Lower lobe of right lung (tissue), 2 donors: ENCODE measurements at regions not wholly inside any gene's neighbourhood (a gene's known extent, or its start where the extent isn't known, plus 50 kb on each side); places are given as distances from the start of the nearest gene placed in this dataset.
"Not testable (repeated sequence)": the region's sequence is repeated elsewhere in the genome, so short reads cannot be mapped to it uniquely, and the experiment has no call there.

ENCODE experiments used
- ATAC-seq, 2 donors: fragments of 200-7000 bp; cut with Tn5 transposase; one replicate each; pipeline ENCODE4 v1.9.1; 2020 to 2022; ENCODE audit warnings: mild to moderate bottlenecking in 2 of 2, moderate library complexity in 2 of 2
- DNase-seq: peaks from one replicate; pipeline ENCODE4 v3.0.0-alpha.2; 2020
- H3K27ac ChIP-seq: fragments of 200-600 bp; one replicate; pipeline ENCODE4 v1.8.0; 2022
- H3K27me3 ChIP-seq: fragments of 200-600 bp; one replicate; pipeline ENCODE4 v1.8.0; 2022; ENCODE audit warnings: low read depth
- H3K36me3 ChIP-seq: fragments of 200-600 bp; one replicate; pipeline ENCODE4 v1.8.0; 2022; ENCODE audit warnings: mild to moderate bottlenecking
- H3K4me1 ChIP-seq: fragments of 200-600 bp; one replicate; pipeline ENCODE4 v1.8.0; 2022
- H3K4me3 ChIP-seq: fragments of 200-600 bp; one replicate; pipeline ENCODE4 v1.8.0; 2022; ENCODE audit warnings: mild to moderate bottlenecking
- H3K9me3 ChIP-seq: fragments of 200-600 bp; one replicate; pipeline ENCODE4 v1.8.0; 2022
- intact Hi-C: fragments of 100-400 bp; cut with DNase I; formaldehyde crosslinking; loops from one replicate; pipeline ENCODE4 v1.11.0; 2022
- TF ChIP-seq, protein P1 (sequence below): fragments of 200-600 bp; IDR thresholded peaks from one replicate; pipeline ENCODE4 v1.8.0; 2022; ENCODE audit warnings: antibody characterized with exemption, mild to moderate bottlenecking
- donor health status: DM: no; HTN: yes; CAD: no; lungs with severe emphysema.

DNA sequence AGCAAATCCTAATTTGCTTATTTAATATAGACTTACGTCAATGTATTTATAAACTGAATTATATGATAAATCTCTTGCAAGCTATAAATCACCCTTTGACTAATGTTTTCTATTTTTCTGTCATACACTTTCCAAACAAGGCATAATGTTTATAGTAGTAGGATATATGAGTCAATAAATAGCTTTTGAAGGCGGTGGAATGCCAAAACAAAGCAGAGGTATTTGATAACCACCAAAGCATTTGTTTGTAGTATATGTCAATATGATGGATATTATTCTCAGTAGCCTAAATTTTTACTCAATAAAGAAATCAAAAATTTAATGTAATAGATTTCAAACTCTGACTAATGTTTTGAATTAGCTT is 1354.6 kb downstream of the HACE1 start:
- DNase-seq (no peak), ATAC-seq (no peak)
- Histone ChIP-seq H3K4me1 (no peaks in the 10 kb centered on the region), H3K27ac (no peak overlapping the region), H3K4me3 (no peak overlapping the region), H3K9me3 (no peaks in the 10 kb centered on the region), H3K27me3 (no peaks in the 10 kb centered on the region), H3K36me3 (no peaks in the 10 kb centered on the region)
- TF ChIP-seq, protein P1, sequence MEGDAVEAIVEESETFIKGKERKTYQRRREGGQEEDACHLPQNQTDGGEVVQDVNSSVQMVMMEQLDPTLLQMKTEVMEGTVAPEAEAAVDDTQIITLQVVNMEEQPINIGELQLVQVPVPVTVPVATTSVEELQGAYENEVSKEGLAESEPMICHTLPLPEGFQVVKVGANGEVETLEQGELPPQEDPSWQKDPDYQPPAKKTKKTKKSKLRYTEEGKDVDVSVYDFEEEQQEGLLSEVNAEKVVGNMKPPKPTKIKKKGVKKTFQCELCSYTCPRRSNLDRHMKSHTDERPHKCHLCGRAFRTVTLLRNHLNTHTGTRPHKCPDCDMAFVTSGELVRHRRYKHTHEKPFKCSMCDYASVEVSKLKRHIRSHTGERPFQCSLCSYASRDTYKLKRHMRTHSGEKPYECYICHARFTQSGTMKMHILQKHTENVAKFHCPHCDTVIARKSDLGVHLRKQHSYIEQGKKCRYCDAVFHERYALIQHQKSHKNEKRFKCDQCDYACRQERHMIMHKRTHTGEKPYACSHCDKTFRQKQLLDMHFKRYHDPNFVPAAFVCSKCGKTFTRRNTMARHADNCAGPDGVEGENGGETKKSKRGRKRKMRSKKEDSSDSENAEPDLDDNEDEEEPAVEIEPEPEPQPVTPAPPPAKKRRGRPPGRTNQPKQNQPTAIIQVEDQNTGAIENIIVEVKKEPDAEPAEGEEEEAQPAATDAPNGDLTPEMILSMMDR: no peak
- intact Hi-C loops: no loop called here

GRCh38 chr6:103504501-103505154 is 1355.1 kb downstream of the HACE1 start:
- H3K27me3 ChIP-seq: no peaks in the 10 kb centered on the region
- H3K27ac ChIP-seq: no peak overlapping the region
- H3K36me3 ChIP-seq: no peaks in the 10 kb centered on the region
- TF ChIP-seq, protein P1: no peak
- ATAC-seq (no peak), DNase-seq (no peak)
- no peaks in the 10 kb centered on the region for H3K9me3 ChIP-seq
- intact Hi-C loops: no loop called here
- no peak overlapping the region for H3K4me3 ChIP-seq
- H3K4me1 ChIP-seq: no peaks in the 10 kb centered on the region

DNA sequence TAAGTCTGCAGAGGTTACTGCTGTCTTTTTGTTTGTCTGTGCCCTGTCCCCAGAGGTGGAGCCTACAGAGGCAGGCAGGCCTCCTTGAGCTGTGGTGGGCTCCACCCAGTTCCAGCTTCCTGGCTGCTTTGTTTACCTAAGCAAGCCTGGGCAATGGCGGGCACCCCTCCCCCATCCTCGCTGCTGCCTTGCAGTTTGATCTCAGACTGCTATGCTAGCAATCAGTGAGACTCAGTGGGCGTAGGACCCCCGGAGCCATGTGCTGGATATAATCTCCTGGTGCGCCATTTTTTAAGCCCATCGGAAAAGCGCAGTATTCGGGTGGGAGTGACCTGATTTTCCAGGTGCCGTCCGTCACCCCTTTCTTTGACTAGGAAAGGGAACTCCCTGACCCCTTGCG is 1363.1 kb downstream of the HACE1 start:
- H3K36me3 ChIP-seq, H3K4me1 ChIP-seq, H3K9me3 ChIP-seq, ATAC-seq, H3K27ac ChIP-seq, H3K4me3 ChIP-seq, DNase-seq, intact Hi-C loops, H3K27me3 ChIP-seq: not testable (repeated sequence)

GRCh38 chr6:103456652-103457051 is 1403.1 kb downstream of the HACE1 start:
- Histone ChIP-seq H3K27me3 (no peaks in the 10 kb centered on the region), H3K9me3 (no peaks in the 10 kb centered on the region), H3K4me3 (no peak overlapping the region), H3K4me1 (no peaks in the 10 kb centered on the region), H3K36me3 (no peaks in the 10 kb centered on the region), H3K27ac (no peak overlapping the region)
- ATAC-seq (no peak), DNase-seq (no peak)
- TF ChIP-seq, protein P1: no peak
- intact Hi-C loops: no loop called here

GRCh38 chr6:103455275-103455674 is 1404.4 kb downstream of the HACE1 start:
- intact Hi-C loops: no loop called here
- Histone ChIP-seq H3K27ac (no peak overlapping the region), H3K36me3 (no peaks in the 10 kb centered on the region), H3K27me3 (no peaks in the 10 kb centered on the region), H3K4me3 (no peak overlapping the region), H3K9me3 (no peaks in the 10 kb centered on the region), H3K4me1 (no peaks in the 10 kb centered on the region)
- DNase-seq (no peak), ATAC-seq (no peak)
- TF ChIP-seq, protein P1: no peak

DNA sequence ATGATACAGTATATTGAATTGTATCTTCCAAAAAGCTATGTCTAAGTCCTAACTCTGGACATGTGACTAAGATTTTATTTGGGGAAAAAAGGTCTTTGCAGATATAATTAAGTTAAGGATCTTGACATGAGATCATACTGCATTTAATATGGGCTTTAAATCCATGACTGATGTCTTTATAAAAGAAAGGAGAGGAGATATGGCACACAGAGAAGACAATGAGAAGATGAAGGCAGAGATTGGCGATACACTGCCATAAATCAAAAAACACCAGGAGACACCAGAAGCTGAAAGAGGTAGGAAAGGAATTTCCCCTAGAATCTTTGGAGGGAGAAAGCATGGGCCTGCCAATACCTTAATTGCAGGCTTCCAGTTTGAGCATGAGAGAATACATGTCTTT is 1450.2 kb downstream of the HACE1 start:
- Histone ChIP-seq H3K27ac (no peak overlapping the region), H3K9me3 (no peaks in the 10 kb centered on the region), H3K36me3 (no peaks in the 10 kb centered on the region), H3K27me3 (no peaks in the 10 kb centered on the region), H3K4me3 (no peak overlapping the region), H3K4me1 (no peaks in the 10 kb centered on the region)
- DNase-seq (no peak), ATAC-seq (no peak)
- intact Hi-C loops: no loop called here
- TF ChIP-seq, protein P1: no peak
